ENCODE measurements at regions not wholly inside any gene's neighbourhood (a gene's known extent, or its start where the extent isn't known, plus 50 kb on each side); places are given as distances from the start of the nearest gene placed in this dataset.

GRCh38 chr18:34083910-34084535 lies 140.7 kb downstream of the NOL4 start:
- Mint-ChIP-seq H3K27me3 (ENCODE audit: unreplicated experiment) (no peaks in the 10 kb centered on the region), H3K9me3 (ENCODE audit: unreplicated experiment) (no peaks in the 10 kb centered on the region), H3K4me1 (ENCODE audit: unreplicated experiment) (no peaks in the 10 kb centered on the region), H3K36me3 (ENCODE audit: unreplicated experiment) (no peaks in the 10 kb centered on the region), H3K27ac (ENCODE audit: unreplicated experiment) (no peak overlapping the region), H3K4me3 (ENCODE audit: unreplicated experiment) (no peak overlapping the region)
- TF ChIP-seq, protein P1, sequence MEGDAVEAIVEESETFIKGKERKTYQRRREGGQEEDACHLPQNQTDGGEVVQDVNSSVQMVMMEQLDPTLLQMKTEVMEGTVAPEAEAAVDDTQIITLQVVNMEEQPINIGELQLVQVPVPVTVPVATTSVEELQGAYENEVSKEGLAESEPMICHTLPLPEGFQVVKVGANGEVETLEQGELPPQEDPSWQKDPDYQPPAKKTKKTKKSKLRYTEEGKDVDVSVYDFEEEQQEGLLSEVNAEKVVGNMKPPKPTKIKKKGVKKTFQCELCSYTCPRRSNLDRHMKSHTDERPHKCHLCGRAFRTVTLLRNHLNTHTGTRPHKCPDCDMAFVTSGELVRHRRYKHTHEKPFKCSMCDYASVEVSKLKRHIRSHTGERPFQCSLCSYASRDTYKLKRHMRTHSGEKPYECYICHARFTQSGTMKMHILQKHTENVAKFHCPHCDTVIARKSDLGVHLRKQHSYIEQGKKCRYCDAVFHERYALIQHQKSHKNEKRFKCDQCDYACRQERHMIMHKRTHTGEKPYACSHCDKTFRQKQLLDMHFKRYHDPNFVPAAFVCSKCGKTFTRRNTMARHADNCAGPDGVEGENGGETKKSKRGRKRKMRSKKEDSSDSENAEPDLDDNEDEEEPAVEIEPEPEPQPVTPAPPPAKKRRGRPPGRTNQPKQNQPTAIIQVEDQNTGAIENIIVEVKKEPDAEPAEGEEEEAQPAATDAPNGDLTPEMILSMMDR (IDR thresholded peaks at IDR 0.05), result no peak
- DNase-seq (ENCODE audit: extremely low spot score, unreplicated experiment), result no peak

GRCh38 chr18:34077599-34077998 lies 147.1 kb downstream of the NOL4 start:
- no peaks in the 10 kb centered on the region for H3K9me3 Mint-ChIP-seq (ENCODE audit: unreplicated experiment)
- no peaks in the 10 kb centered on the region for H3K36me3 Mint-ChIP-seq (ENCODE audit: unreplicated experiment)
- no peaks in the 10 kb centered on the region for H3K4me1 Mint-ChIP-seq (ENCODE audit: unreplicated experiment)
- DNase-seq (ENCODE audit: extremely low spot score, unreplicated experiment), result no peak
- H3K27me3 Mint-ChIP-seq (ENCODE audit: unreplicated experiment), result no peaks in the 10 kb centered on the region
- no peak overlapping the region for H3K4me3 Mint-ChIP-seq (ENCODE audit: unreplicated experiment)
- TF ChIP-seq, protein P1 (IDR thresholded peaks at IDR 0.05), result peak; percentile 49
- no peak overlapping the region for H3K27ac Mint-ChIP-seq (ENCODE audit: unreplicated experiment)

DNA sequence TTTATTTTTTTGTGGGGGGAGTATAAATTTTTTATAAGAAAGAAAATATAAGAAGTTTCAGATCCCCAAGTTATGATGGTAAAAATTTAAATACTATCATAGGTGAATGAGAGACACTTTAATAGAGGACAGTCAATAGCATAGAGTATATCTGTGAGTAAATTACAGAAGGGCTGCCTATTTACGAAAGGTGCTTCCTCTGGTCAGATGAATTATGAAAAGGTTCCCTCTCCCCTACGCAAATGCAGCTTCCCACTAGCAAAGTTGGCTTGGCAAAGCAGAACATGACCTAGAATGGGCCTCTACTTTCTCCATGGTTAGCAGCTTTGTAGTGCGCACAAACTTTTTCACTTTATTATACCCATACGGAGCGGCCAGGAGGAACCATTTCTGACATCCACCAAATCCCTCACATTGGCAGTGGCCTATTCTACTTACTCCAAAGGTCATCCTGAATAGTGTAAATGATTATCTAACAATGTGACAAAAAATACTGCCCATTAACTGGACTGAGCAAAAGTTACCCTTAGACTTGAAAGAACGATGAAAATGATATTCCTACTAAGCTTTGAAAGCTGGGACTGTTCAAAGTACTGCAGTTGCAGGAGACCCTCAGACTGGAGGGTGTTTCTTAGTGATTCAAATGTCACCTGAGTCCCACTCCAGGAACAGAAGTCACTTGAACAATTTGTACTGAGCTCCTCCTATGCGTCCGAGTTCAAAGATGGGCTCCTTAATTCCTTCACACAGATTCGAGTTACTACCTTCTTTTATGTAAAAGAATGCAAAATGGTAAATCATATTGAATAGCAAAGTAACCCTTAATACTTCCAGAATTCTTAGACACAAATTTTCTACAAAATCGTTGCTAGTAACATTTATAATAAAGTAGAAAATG lies 148.5 kb downstream of the NOL4 start:
- Mint-ChIP-seq H3K4me1 (ENCODE audit: unreplicated experiment) (no peaks in the 10 kb centered on the region), H3K27ac (ENCODE audit: unreplicated experiment) (no peak overlapping the region), H3K9me3 (ENCODE audit: unreplicated experiment) (no peaks in the 10 kb centered on the region), H3K27me3 (ENCODE audit: unreplicated experiment) (no peaks in the 10 kb centered on the region), H3K4me3 (ENCODE audit: unreplicated experiment) (no peak overlapping the region), H3K36me3 (ENCODE audit: unreplicated experiment) (no peaks in the 10 kb centered on the region)
- TF ChIP-seq, protein P1 (IDR thresholded peaks at IDR 0.05), result no peak
- no peak for DNase-seq (ENCODE audit: extremely low spot score, unreplicated experiment)

DNA sequence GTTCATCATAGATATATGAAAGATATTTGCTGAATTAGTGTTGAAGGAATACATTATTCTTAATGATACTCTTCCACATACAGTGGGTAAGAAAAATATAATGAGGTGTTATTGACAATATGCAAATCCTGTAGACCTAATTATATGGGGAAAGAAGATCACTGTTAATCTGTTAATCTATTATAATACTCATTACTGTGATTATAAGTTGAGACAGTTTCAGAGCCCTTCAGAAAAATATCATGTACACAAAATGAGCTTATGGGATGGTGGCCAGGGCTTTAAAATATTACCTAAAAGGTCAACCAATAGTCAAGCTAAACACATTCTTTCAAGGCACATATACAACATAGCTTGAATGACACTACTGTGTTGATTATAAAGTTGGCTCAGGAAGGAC lies 163.5 kb downstream of the NOL4 start:
- Mint-ChIP-seq H3K27me3 (ENCODE audit: unreplicated experiment) (no peaks in the 10 kb centered on the region), H3K4me3 (ENCODE audit: unreplicated experiment) (no peak overlapping the region), H3K27ac (ENCODE audit: unreplicated experiment) (no peak overlapping the region), H3K36me3 (ENCODE audit: unreplicated experiment) (no peaks in the 10 kb centered on the region), H3K4me1 (ENCODE audit: unreplicated experiment) (peaks cover 15% of the 10 kb centered on the region), H3K9me3 (ENCODE audit: unreplicated experiment) (peaks cover 6% of the 10 kb centered on the region)
- TF ChIP-seq, protein P1 (IDR thresholded peaks at IDR 0.05), result no peak
- DNase-seq (ENCODE audit: extremely low spot score, unreplicated experiment), result no peak

DNA sequence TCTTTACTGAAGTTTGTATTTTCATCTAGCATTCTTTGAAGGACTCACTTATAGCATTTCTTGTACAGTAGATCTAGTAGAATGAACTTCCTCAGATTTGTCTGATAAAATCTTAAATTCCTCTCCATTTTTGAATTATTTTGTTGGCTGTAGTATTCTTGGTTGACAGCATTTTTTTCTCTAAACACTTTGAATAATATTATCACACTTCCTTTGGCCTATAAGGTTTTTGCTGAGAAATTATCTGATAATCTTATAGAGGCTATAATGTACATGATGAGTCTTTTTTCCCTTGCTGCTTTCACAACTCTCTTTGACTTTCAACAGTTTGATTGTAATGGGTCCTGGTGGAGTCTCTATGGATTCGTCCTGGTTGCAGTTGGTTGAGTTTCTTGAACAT lies 169.5 kb downstream of the NOL4 start:
- Mint-ChIP-seq H3K36me3 (ENCODE audit: unreplicated experiment) (peaks cover 5% of the 10 kb centered on the region), H3K4me1 (ENCODE audit: unreplicated experiment) (peaks cover 5% of the 10 kb centered on the region), H3K9me3 (ENCODE audit: unreplicated experiment) (peaks cover 21% of the 10 kb centered on the region), H3K27ac (ENCODE audit: unreplicated experiment) (no peak overlapping the region), H3K4me3 (ENCODE audit: unreplicated experiment) (no peak overlapping the region), H3K27me3 (ENCODE audit: unreplicated experiment) (no peaks in the 10 kb centered on the region)
- TF ChIP-seq, protein P1 (IDR thresholded peaks at IDR 0.05), result no peak
- no peak for DNase-seq (ENCODE audit: extremely low spot score, unreplicated experiment)

Measured in osteocyte (in vitro differentiated cells).